ENCODE measurements at regions not wholly inside any gene's neighbourhood (a gene's known extent, or its start where the extent isn't known, plus 50 kb on each side); places are given as distances from the start of the nearest gene placed in this dataset.

DNA sequence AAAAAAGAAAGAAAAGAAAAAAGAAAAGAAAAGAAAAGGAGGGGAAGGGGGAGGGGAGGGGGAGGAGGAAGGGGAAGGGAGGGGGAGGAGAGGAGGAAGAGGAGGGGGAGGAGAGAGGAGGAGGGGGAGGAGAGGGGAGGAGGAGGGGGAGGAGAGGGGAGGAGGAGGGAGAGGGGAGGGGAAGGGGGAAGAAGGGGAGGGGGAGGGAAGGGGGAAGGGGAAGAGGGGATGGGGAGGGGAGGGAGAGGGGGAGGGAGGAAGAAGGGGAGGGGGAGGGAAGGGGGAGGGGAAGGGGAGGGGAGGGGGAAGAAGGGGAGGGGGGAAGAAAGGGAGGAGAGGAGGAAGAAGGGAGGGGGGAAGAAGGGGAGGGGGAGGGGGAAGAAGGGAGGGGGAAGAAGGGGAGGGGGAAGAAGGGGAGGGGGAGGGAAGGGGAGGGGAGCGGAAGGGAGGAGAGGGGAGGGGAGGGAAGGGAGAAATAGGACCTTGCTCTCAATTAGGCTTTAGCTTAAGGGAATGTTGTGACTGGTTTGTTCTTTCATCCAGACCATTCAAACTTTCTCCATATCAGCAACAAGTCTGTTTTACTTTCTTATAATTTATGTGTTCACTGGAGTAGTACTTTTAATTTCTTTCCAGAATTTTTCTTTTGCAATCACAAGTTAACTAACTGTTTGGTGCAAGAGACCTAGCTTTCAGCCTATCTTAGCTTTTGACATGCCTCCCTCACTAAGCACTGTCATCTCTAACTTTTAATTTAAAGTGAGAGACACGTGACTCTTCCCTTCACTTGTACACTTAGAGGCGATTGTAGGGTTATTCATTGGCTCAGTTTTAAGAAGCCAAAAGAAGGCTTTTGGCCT is 76.5 kb upstream of the EGLN3 start:
- Histone ChIP-seq H3K4me1 (ENCODE audit: control insufficient read depth in 3 of 3, insufficient read depth in 3 of 3, low read length in 3 of 3) (peaks cover 5 to 9% (median 9%) of the 10 kb centered on the region in 3 donors), H3K4me3 (ENCODE audit: low read length in 3 of 3) (no peak overlapping the region), H3K36me3 (ENCODE audit: control insufficient read depth in 3 of 3, insufficient read depth in 3 of 3, low read length in 3 of 3) (no peaks in the 10 kb centered on the region), H3K27ac (ENCODE audit: low read depth, low read length) (no peak overlapping the region), H3K9me3 (ENCODE audit: control insufficient read depth in 3 of 3, low read length in 3 of 3) (no peaks in the 10 kb centered on the region), H3K9ac (ENCODE audit: low read depth in 1 of 3, low read length in 3 of 3) (no peak overlapping the region), H3K27me3 (ENCODE audit: control insufficient read depth in 3 of 3, insufficient read depth in 3 of 3, low read length in 3 of 3) (no peaks in the 10 kb centered on the region)

DNA sequence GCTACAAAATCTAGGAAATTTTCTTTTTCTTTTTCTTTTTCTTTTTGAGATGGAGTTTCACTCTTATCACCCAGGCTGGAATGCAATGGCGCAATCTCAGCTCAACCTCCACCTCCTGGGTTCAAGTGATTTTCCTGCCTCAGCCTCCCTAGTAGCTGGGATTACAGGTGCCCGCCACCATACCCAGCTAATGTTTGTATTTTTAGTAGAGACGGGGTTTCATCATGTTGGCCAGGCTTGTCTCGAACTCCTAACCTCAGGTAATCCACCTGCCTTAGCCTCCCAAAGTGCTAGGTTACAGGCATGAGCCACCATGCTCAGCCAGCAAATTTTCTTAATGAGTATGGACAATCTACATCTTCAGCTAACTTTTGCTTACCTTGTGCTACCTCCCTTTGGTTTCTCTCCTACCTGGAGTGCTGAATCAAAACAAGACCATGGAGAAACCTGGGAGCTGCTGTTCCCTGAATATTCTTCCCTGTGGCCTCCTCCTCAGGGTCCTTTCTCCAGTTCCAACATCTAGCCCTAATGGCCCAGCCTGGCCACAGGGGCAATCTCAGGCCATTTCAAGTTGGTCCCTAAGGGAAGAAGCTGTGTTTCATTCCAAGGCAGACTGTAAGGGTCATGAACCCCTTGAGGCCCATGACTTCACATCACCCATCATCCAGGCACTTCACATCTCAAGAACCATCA is 74.6 kb upstream of the EGLN3 start:
- H3K4me3 ChIP-seq (ENCODE audit: low read length in 3 of 3) = no peak overlapping the region
- H3K9ac ChIP-seq (ENCODE audit: low read depth in 1 of 3, low read length in 3 of 3) = no peak overlapping the region
- no peaks in the 10 kb centered on the region for H3K27me3 ChIP-seq (ENCODE audit: control insufficient read depth in 3 of 3, insufficient read depth in 3 of 3, low read length in 3 of 3)
- H3K36me3 ChIP-seq (ENCODE audit: control insufficient read depth in 3 of 3, insufficient read depth in 3 of 3, low read length in 3 of 3) = no peaks in the 10 kb centered on the region
- no peaks in the 10 kb centered on the region for H3K4me1 ChIP-seq (ENCODE audit: control insufficient read depth in 3 of 3, insufficient read depth in 3 of 3, low read length in 3 of 3)
- H3K9me3 ChIP-seq (ENCODE audit: control insufficient read depth in 3 of 3, low read length in 3 of 3) = no peaks in the 10 kb centered on the region
- no peak overlapping the region for H3K27ac ChIP-seq (ENCODE audit: low read depth, low read length)

DNA sequence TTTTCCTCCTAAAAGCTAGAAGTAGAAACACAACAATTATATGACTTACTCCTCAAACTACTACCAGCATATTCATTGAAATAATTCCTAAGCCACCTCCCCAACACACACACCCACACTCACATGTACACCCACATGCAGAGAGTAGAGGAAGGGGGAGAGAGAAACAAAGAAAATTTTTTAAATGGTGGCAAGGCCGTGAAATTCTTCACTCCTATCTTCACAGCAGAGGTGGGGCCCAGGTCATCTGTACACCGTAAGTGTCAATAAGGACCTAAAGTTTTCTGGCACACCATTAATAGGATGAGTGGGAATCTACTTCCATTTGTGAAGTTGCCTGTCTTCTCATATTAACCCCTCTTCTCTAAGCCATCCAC is 73.9 kb upstream of the EGLN3 start:
- peaks cover 0 to 2% (median 0%) of the 10 kb centered on the region in 3 donors for H3K4me1 ChIP-seq (ENCODE audit: control insufficient read depth in 3 of 3, insufficient read depth in 3 of 3, low read length in 3 of 3)
- H3K9me3 ChIP-seq (ENCODE audit: control insufficient read depth in 3 of 3, low read length in 3 of 3) = no peaks in the 10 kb centered on the region
- H3K27me3 ChIP-seq (ENCODE audit: control insufficient read depth in 3 of 3, insufficient read depth in 3 of 3, low read length in 3 of 3) = no peaks in the 10 kb centered on the region
- no peaks in the 10 kb centered on the region for H3K36me3 ChIP-seq (ENCODE audit: control insufficient read depth in 3 of 3, insufficient read depth in 3 of 3, low read length in 3 of 3)
- H3K4me3 ChIP-seq (ENCODE audit: low read length in 3 of 3) = no peak overlapping the region
- H3K27ac ChIP-seq (ENCODE audit: low read depth, low read length) = no peak overlapping the region
- H3K9ac ChIP-seq (ENCODE audit: low read depth in 1 of 3, low read length in 3 of 3) = no peak overlapping the region

- Histone ChIP-seq H3K27me3 (ENCODE audit: control insufficient read depth in 3 of 3, insufficient read depth in 3 of 3, low read length in 3 of 3) (no peaks in the 10 kb centered on the region), H3K36me3 (ENCODE audit: control insufficient read depth in 3 of 3, insufficient read depth in 3 of 3, low read length in 3 of 3) (no peaks in the 10 kb centered on the region), H3K4me3 (ENCODE audit: low read length in 3 of 3) (no peak overlapping the region), H3K9ac (ENCODE audit: low read depth in 1 of 3, low read length in 3 of 3) (no peak overlapping the region), H3K9me3 (ENCODE audit: control insufficient read depth in 3 of 3, low read length in 3 of 3) (no peaks in the 10 kb centered on the region), H3K27ac (ENCODE audit: low read depth, low read length) (no peak overlapping the region), H3K4me1 (ENCODE audit: control insufficient read depth in 3 of 3, insufficient read depth in 3 of 3, low read length in 3 of 3) (peaks cover 0 to 4% (median 2%) of the 10 kb centered on the region in 3 donors)
Measured at GRCh38 chr14:34023824-34024767, 73.2 kb upstream of the EGLN3 start.

DNA sequence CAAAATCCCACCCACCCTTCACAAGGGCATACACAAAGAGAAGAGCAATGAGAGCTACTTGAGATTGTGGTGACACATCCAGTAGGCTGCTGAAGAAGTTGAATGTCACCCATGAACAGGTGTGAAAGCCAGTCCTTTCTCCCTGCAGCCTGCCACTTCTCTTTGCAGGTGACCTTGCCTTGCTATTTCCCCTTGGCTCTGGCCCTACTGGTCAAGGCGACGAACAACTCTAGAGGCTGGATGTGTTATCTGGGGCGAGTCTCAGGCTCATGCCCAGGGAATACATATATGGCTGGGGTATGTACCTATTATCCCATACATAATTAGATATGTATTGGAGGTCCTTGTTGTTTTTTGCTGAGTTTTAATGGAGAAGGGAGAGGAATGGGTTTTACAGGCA is 70.2 kb upstream of the EGLN3 start:
- no peaks in the 10 kb centered on the region for H3K36me3 ChIP-seq (ENCODE audit: control insufficient read depth in 3 of 3, insufficient read depth in 3 of 3, low read length in 3 of 3)
- H3K27ac ChIP-seq (ENCODE audit: low read depth, low read length) = no peak overlapping the region
- H3K4me1 ChIP-seq (ENCODE audit: control insufficient read depth in 3 of 3, insufficient read depth in 3 of 3, low read length in 3 of 3) = peaks cover 2 to 10% (median 6%) of the 10 kb centered on the region in 3 donors
- H3K9me3 ChIP-seq (ENCODE audit: control insufficient read depth in 3 of 3, low read length in 3 of 3) = no peaks in the 10 kb centered on the region
- H3K9ac ChIP-seq (ENCODE audit: low read depth in 1 of 3, low read length in 3 of 3) = no peak overlapping the region
- no peak overlapping the region for H3K4me3 ChIP-seq (ENCODE audit: low read length in 3 of 3)
- no peaks in the 10 kb centered on the region for H3K27me3 ChIP-seq (ENCODE audit: control insufficient read depth in 3 of 3, insufficient read depth in 3 of 3, low read length in 3 of 3)

DNA sequence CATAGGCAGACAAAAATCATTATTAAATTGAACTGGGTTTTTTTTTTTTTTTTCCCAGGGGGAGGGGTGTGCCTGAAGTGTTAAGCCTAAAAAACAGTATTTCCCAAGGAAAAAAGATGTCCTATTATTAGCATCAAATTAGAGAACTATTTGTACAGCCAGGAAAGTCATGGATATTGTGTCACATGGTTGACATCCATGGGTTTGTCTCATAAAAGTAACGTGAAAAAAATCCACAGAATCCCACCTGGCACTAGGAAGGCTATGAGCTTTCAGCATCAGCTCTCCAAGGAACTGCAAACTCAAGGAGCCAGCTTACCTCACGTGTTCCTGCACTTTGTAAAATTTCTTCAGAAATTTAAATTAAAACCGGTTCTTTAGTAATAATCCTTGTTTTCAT is 69.1 kb upstream of the EGLN3 start:
- H3K36me3 ChIP-seq (ENCODE audit: control insufficient read depth in 3 of 3, insufficient read depth in 3 of 3, low read length in 3 of 3) = no peaks in the 10 kb centered on the region
- H3K9ac ChIP-seq (ENCODE audit: low read depth in 1 of 3, low read length in 3 of 3) = no peak overlapping the region
- H3K9me3 ChIP-seq (ENCODE audit: control insufficient read depth in 3 of 3, low read length in 3 of 3) = no peaks in the 10 kb centered on the region
- no peaks in the 10 kb centered on the region for H3K27me3 ChIP-seq (ENCODE audit: control insufficient read depth in 3 of 3, insufficient read depth in 3 of 3, low read length in 3 of 3)
- peaks cover 2 to 10% (median 6%) of the 10 kb centered on the region in 3 donors for H3K4me1 ChIP-seq (ENCODE audit: control insufficient read depth in 3 of 3, insufficient read depth in 3 of 3, low read length in 3 of 3)
- no peak overlapping the region for H3K27ac ChIP-seq (ENCODE audit: low read depth, low read length)
- no peak overlapping the region for H3K4me3 ChIP-seq (ENCODE audit: low read length in 3 of 3)

GRCh38 chr14:34018564-34019244 is 67.8 kb upstream of the EGLN3 start:
- no peak overlapping the region for H3K27ac ChIP-seq (ENCODE audit: low read depth, low read length)
- no peaks in the 10 kb centered on the region for H3K36me3 ChIP-seq (ENCODE audit: control insufficient read depth in 3 of 3, insufficient read depth in 3 of 3, low read length in 3 of 3)
- H3K27me3 ChIP-seq (ENCODE audit: control insufficient read depth in 3 of 3, insufficient read depth in 3 of 3, low read length in 3 of 3) = no peaks in the 10 kb centered on the region
- H3K4me1 ChIP-seq (ENCODE audit: control insufficient read depth in 3 of 3, insufficient read depth in 3 of 3, low read length in 3 of 3) = peaks cover 2 to 10% (median 6%) of the 10 kb centered on the region in 3 donors
- H3K4me3 ChIP-seq (ENCODE audit: low read length in 3 of 3) = peak overlapping the region; percentile 57 to 70 (median 68)
- H3K9me3 ChIP-seq (ENCODE audit: control insufficient read depth in 3 of 3, low read length in 3 of 3) = no peaks in the 10 kb centered on the region
- H3K9ac ChIP-seq (ENCODE audit: low read depth in 1 of 3, low read length in 3 of 3) = peak overlapping the region; percentile 15 to 65 (median 38)

GRCh38 chr14:34018125-34018524 is 67.3 kb upstream of the EGLN3 start:
- H3K9me3 ChIP-seq (ENCODE audit: control insufficient read depth in 3 of 3, low read length in 3 of 3) = no peaks in the 10 kb centered on the region
- H3K27me3 ChIP-seq (ENCODE audit: control insufficient read depth in 3 of 3, insufficient read depth in 3 of 3, low read length in 3 of 3) = no peaks in the 10 kb centered on the region
- H3K27ac ChIP-seq (ENCODE audit: low read depth, low read length) = no peak overlapping the region
- H3K4me3 ChIP-seq (ENCODE audit: low read length in 3 of 3) = peak overlapping the region; percentile 57 to 70 (median 68)
- peak overlapping the region; percentile 15 to 65 (median 38) for H3K9ac ChIP-seq (ENCODE audit: low read depth in 1 of 3, low read length in 3 of 3)
- H3K4me1 ChIP-seq (ENCODE audit: control insufficient read depth in 3 of 3, insufficient read depth in 3 of 3, low read length in 3 of 3) = peaks cover 2 to 10% (median 6%) of the 10 kb centered on the region in 3 donors
- H3K36me3 ChIP-seq (ENCODE audit: control insufficient read depth in 3 of 3, insufficient read depth in 3 of 3, low read length in 3 of 3) = no peaks in the 10 kb centered on the region

DNA sequence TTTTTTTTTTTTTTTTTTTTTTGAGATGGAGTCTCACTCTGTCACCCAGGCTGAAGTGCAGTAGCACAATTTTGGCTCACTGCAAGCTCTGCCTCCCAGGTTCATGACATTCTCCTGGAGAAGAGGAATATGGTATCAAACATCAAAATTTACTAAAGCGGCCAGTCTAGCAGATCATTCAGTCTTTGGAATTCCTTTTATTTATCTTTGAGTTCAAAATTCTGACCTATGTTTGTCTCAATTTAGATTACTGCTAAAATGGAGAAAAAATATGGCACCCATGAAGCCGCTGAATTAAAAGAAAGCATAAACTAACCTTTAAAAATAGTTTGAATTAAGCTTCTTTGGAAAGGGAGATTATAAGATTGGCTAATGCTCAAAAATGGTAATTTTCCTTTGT is 64.5 kb upstream of the EGLN3 start:
- H3K36me3 ChIP-seq (ENCODE audit: control insufficient read depth in 3 of 3, insufficient read depth in 3 of 3, low read length in 3 of 3) = no peaks in the 10 kb centered on the region
- H3K9me3 ChIP-seq (ENCODE audit: control insufficient read depth in 3 of 3, low read length in 3 of 3) = no peaks in the 10 kb centered on the region
- H3K4me3 ChIP-seq (ENCODE audit: low read length in 3 of 3) = no peak overlapping the region
- H3K9ac ChIP-seq (ENCODE audit: low read depth in 1 of 3, low read length in 3 of 3) = no peak overlapping the region
- H3K27ac ChIP-seq (ENCODE audit: low read depth, low read length) = no peak overlapping the region
- no peaks in the 10 kb centered on the region for H3K27me3 ChIP-seq (ENCODE audit: control insufficient read depth in 3 of 3, insufficient read depth in 3 of 3, low read length in 3 of 3)
- peaks cover 2 to 10% (median 6%) of the 10 kb centered on the region in 3 donors for H3K4me1 ChIP-seq (ENCODE audit: control insufficient read depth in 3 of 3, insufficient read depth in 3 of 3, low read length in 3 of 3)
